ENCODE measurements at regions not wholly inside any gene's neighbourhood (a gene's known extent, or its start where the extent isn't known, plus 50 kb on each side); places are given as distances from the start of the nearest gene placed in this dataset.

- Histone ChIP-seq H3K4me3 (replicated peaks; ENCODE audit: insufficient read depth, low read length) (no peak overlapping the region), H3K27ac (replicated peaks) (no peak overlapping the region), H3K27me3 (ENCODE audit: insufficient read depth, poor library complexity, severe bottlenecking) (no peaks in the 10 kb centered on the region)
- TF ChIP-seq SPI1 (IDR thresholded peaks at IDR 0.05; ENCODE audit: borderline replicate concordance, low read depth) (no peak), REST (IDR thresholded peaks at IDR 0.05; ENCODE audit: insufficient replicate concordance, low read depth) (no peak), POLR2AphosphoS5 (IDR thresholded peaks at IDR 0.05; ENCODE audit: low read depth) (no peak), CTCF (IDR thresholded peaks at IDR 0.05; ENCODE audit: insufficient read depth, low read length) (no peak), GABPA (IDR thresholded peaks at IDR 0.05; ENCODE audit: low read depth) (no peak)
- no peak for DNase-seq (ENCODE audit: low read depth in 1 of 2, low spot score in 1 of 2)
Measured at GRCh38 chr15:87401973-87402372, 854.6 kb downstream of the NTRK3 start.

GRCh38 chr15:87394676-87395075 lies 861.9 kb downstream of the NTRK3 start:
- TF ChIP-seq SPI1 (IDR thresholded peaks at IDR 0.05; ENCODE audit: borderline replicate concordance, low read depth): no peak
- TF ChIP-seq POLR2AphosphoS5 (IDR thresholded peaks at IDR 0.05; ENCODE audit: low read depth): no peak
- TF ChIP-seq REST (IDR thresholded peaks at IDR 0.05; ENCODE audit: insufficient replicate concordance, low read depth): no peak
- no peak for TF ChIP-seq GABPA (IDR thresholded peaks at IDR 0.05; ENCODE audit: low read depth)
- TF ChIP-seq CTCF (IDR thresholded peaks at IDR 0.05; ENCODE audit: insufficient read depth, low read length): no peak
- H3K27me3 ChIP-seq (ENCODE audit: insufficient read depth, poor library complexity, severe bottlenecking): no peaks in the 10 kb centered on the region
- no peak overlapping the region for H3K27ac ChIP-seq (replicated peaks)
- DNase-seq (ENCODE audit: low read depth in 1 of 2, low spot score in 1 of 2): no peak
- H3K4me3 ChIP-seq (replicated peaks; ENCODE audit: insufficient read depth, low read length): no peak overlapping the region

- no peak overlapping the region for H3K4me3 ChIP-seq (replicated peaks; ENCODE audit: insufficient read depth, low read length)
- H3K27ac ChIP-seq (replicated peaks): no peak overlapping the region
- DNase-seq (ENCODE audit: low read depth in 1 of 2, low spot score in 1 of 2): no peak
- TF ChIP-seq REST (IDR thresholded peaks at IDR 0.05; ENCODE audit: insufficient replicate concordance, low read depth): no peak
- no peaks in the 10 kb centered on the region for H3K27me3 ChIP-seq (ENCODE audit: insufficient read depth, poor library complexity, severe bottlenecking)
Measured at GRCh38 chr15:87387766-87388165, 868.8 kb downstream of the NTRK3 start.

- Histone ChIP-seq H3K4me3 (replicated peaks; ENCODE audit: insufficient read depth, low read length) (no peak overlapping the region), H3K27me3 (ENCODE audit: insufficient read depth, poor library complexity, severe bottlenecking) (no peaks in the 10 kb centered on the region), H3K27ac (replicated peaks) (no peak overlapping the region)
- TF ChIP-seq GABPA (IDR thresholded peaks at IDR 0.05; ENCODE audit: low read depth) (no peak), SPI1 (IDR thresholded peaks at IDR 0.05; ENCODE audit: borderline replicate concordance, low read depth) (no peak), POLR2AphosphoS5 (IDR thresholded peaks at IDR 0.05; ENCODE audit: low read depth) (no peak), REST (IDR thresholded peaks at IDR 0.05; ENCODE audit: insufficient replicate concordance, low read depth) (no peak), CTCF (IDR thresholded peaks at IDR 0.05; ENCODE audit: insufficient read depth, low read length) (no peak)
- no peak for DNase-seq (ENCODE audit: low read depth in 1 of 2, low spot score in 1 of 2)
Measured at GRCh38 chr15:87374339-87374738, 882.2 kb downstream of the NTRK3 start.

Data from HL-60 (cell line).